ENCODE measurements at regions not wholly inside any gene's neighbourhood (a gene's known extent, or its start where the extent isn't known, plus 50 kb on each side); places are given as distances from the start of the nearest gene placed in this dataset.
A peak's percentile ranks its signal among the peaks of the same experiment; 100 is the strongest.

DNA sequence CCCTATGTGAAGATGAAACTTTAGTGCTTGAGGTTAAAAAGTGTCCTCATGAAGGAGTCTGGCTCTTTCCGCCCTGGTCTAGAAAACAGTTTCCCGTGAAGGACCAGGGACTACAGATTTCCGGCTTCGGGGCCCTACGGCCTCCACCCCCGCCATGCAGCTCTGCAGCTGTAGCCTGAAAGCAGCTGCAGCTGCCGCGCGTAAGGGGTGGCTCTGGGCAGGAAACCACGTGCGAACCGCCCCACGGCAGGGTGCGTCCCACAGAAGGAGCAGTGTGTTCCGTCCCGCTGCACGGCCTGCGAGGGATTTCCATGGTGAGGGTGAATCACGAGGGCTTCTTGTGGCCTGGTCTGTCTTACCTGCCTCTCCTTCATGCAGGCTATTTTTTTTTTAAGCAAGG is 117.0 kb downstream of the ERMARD start:
- Histone ChIP-seq H3K27me3 (ENCODE audit: control insufficient read depth, insufficient read depth) (no peaks in the 10 kb centered on the region), H3K27ac (ENCODE audit: low read length) (no peak overlapping the region), H3K4me1 (ENCODE audit: control insufficient read depth, insufficient read depth, low read length) (no peaks in the 10 kb centered on the region), H3K9me3 (ENCODE audit: control insufficient read depth, low read length) (no peaks in the 10 kb centered on the region), H3K4me3 (ENCODE audit: low read length) (no peak overlapping the region)
- DNase-seq: peak in 2 of 3 donors; percentile 76 to 79
- WGBS: 70% methylated on average over 19 of the region's 19 CpGs
- intact Hi-C loops (cut with DNase I): no loop called here
- peak; percentile 51 to 55 for ATAC-seq

DNA sequence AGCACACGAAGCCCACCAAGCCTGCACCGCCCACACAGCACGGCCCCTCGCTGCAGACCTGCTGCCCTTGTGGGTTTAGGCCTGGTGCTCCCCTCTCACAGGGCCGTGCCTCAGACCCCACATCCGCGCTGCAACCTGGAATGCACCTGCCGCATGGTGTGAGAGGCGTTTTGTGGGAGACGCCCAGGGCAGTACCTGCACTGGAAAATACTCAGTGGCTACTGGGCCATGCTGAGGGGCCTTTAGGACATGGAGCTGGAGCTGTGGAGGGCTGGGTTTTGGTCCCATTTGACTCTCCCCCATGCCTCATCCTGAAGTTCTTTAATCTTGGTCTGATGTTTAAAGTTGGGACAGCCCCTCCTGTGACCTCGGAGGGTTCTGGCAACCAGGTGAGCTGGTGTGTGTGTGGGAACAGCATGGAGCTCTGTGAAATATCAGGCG is 116.3 kb downstream of the ERMARD start:
- no peak for DNase-seq
- intact Hi-C loops (cut with DNase I): no loop called here
- Histone ChIP-seq H3K4me1 (ENCODE audit: control insufficient read depth, insufficient read depth, low read length) (no peaks in the 10 kb centered on the region), H3K4me3 (ENCODE audit: low read length) (no peak overlapping the region), H3K27ac (ENCODE audit: low read length) (no peak overlapping the region), H3K9me3 (ENCODE audit: control insufficient read depth, low read length) (no peaks in the 10 kb centered on the region), H3K27me3 (ENCODE audit: control insufficient read depth, insufficient read depth) (no peaks in the 10 kb centered on the region)
- WGBS: 87% methylated on average over 12 of the region's 12 CpGs
- no peak for ATAC-seq

DNA sequence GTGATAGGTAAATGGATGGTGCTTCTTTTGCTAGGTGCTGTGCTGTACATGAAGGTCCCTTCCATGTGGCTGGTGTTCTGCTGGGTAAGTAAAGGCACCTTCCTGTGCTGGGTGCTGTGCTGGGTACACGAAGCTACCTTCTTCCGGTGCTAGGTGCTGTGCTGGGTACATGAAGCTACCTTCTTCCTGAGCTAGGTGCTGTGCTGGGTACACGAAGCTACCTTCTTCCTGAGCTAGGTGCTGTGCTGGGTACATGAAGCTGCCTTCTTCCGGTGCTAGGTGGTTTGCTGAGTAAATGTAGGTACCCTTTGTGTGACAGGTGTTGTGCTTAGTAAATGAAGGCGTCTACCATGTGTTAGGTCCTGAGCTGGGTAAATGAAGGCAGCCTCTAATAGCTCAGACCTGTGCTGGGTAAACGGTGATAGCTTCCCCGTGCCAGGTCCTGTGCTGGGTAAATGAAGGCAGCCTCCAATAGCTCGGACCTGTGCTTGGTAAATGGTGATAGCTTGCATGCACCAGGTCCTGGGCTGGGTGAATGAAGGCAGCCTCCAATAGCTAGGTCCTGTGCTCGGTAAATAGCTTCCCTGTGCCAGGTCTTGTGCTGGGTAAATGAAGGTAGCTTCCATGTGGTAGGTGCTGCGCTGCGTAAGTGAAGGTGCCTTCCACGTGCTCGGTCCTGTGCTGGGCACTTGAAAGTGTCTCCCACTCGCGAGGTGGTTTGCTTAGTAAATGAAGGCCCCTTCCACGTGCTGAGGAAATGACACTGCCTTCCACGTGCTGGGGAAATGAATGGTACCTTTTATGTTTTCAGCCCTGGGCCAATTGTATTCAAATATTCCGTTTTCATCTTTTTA is 115.5 kb downstream of the ERMARD start:
- intact Hi-C loops (cut with DNase I): no loop called here
- Histone ChIP-seq H3K27ac (ENCODE audit: low read length) (no peak overlapping the region), H3K4me3 (ENCODE audit: low read length) (no peak overlapping the region), H3K4me1 (ENCODE audit: control insufficient read depth, insufficient read depth, low read length) (no peaks in the 10 kb centered on the region), H3K27me3 (ENCODE audit: control insufficient read depth, insufficient read depth) (no peaks in the 10 kb centered on the region), H3K9me3 (ENCODE audit: control insufficient read depth, low read length) (no peaks in the 10 kb centered on the region)
- DNase-seq (no peak), ATAC-seq (no peak)
- 84% methylated on average over 18 of the region's 18 CpGs for WGBS

DNA sequence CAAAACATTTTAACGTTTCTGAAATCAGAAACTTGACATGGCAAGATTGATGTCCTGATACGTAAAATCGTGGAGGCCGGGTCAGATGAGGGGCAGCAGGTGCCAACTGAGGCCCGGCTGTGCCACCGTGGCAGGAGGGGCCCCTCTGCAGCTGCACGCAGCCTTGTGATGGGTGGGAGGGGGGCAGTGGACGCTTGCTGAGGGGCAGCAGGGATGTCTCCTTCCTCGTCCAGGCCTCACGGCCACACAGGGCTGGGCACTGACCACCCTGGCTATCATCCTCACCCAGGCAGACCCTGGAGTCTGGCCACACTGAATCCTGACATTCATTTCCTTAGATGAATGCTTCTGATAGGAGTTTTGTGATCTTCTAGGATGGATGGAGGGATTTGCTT is 114.7 kb downstream of the ERMARD start:
- no peaks in the 10 kb centered on the region for H3K27me3 ChIP-seq (ENCODE audit: control insufficient read depth, insufficient read depth)
- no peaks in the 10 kb centered on the region for H3K4me1 ChIP-seq (ENCODE audit: control insufficient read depth, insufficient read depth, low read length)
- ATAC-seq: no peak
- WGBS: 80% methylated on average over 10 of the region's 10 CpGs
- intact Hi-C loops (cut with DNase I): no loop called here
- H3K9me3 ChIP-seq (ENCODE audit: control insufficient read depth, low read length): no peaks in the 10 kb centered on the region
- H3K27ac ChIP-seq (ENCODE audit: low read length): no peak overlapping the region
- no peak for DNase-seq
- no peak overlapping the region for H3K4me3 ChIP-seq (ENCODE audit: low read length)

DNA sequence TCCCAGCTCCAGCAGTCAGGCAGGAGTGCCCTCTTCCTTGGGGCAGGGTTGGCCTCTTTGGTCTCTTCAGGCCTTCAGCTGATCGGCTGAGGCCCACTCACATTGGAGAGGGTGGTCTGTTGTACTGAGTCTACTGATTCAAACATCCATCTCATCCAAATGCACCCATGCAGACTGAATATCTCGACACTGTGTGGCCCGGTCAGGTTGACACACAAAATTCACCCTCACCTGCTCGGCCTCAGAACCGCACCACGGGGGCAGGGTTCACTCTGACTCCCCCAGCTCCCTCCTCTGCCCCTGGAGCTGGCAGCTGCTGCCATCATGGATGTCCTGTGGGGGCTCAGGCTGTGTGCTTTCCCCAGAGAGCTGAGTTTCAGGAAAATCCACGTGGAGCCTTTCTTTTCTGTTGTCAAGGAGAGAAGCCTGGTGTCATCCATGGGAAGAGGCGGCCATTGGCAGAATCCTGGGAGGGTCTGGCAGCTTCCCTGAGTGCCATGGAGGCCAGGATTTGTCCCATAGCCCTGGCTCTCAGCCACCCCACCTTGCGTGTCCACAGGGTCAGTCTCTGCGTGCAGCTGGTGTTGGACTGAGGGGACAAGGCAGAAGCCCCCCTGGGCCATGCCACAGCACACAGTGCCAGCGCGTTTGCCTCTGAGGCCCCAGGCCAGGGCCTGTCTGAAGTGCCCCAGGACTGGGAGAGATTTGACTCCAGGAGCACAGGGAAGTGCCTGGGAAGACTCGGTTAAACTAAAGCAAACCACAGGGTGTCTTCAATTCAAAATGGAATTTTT is 114.1 kb downstream of the ERMARD start:
- no peak overlapping the region for H3K4me3 ChIP-seq (ENCODE audit: low read length)
- no peaks in the 10 kb centered on the region for H3K4me1 ChIP-seq (ENCODE audit: control insufficient read depth, insufficient read depth, low read length)
- intact Hi-C loops (cut with DNase I): no loop called here
- WGBS: 83% methylated on average over 13 of the region's 13 CpGs
- no peak for ATAC-seq
- no peaks in the 10 kb centered on the region for H3K9me3 ChIP-seq (ENCODE audit: control insufficient read depth, low read length)
- H3K27me3 ChIP-seq (ENCODE audit: control insufficient read depth, insufficient read depth): no peaks in the 10 kb centered on the region
- no peak for DNase-seq
- no peak overlapping the region for H3K27ac ChIP-seq (ENCODE audit: low read length)

DNA sequence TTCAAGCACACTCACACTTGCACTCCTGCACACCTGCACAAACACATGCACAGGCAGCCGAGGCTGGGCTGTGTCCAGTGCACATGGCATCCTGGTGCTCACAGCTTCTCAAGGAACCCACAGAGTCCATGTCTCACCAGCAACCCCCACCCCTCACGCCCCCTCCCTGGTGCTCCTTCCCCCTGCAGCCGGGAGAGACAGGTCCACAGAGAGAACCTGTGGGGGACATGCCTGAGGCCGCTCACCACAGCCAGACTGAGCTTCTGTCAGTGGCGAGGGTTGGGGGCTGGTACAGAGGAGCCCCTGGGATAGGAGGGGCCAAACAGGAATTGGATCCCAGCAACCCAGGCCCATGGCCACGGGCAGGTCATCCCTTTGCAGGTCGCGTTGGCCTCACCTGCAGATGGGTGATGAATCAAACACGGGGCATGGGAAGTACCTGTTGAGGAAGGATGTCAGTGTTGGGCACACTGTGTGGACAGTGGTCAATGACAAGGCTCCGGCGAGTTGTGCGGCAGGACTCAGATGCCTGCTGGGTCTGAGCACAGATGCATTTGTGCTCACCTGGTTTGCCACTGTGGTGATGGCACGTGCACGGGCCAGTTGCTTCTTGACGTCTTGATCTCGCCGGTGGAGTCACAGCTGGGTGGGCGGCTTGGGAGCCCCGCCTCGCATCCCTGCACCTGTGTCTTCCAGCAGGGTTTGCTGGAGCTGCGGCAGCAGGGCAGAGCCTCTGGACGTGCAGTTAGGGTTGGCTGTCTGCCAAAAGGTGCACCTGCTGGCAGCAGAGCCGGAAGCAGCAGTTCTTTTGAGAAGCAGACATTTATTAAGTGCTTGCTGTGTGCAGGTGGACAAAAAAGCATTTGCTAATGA is 113.0 kb downstream of the ERMARD start:
- Histone ChIP-seq H3K4me3 (ENCODE audit: low read length) (no peak overlapping the region), H3K4me1 (ENCODE audit: control insufficient read depth, insufficient read depth, low read length) (no peaks in the 10 kb centered on the region), H3K27me3 (ENCODE audit: control insufficient read depth, insufficient read depth) (no peaks in the 10 kb centered on the region), H3K27ac (ENCODE audit: low read length) (no peak overlapping the region), H3K9me3 (ENCODE audit: control insufficient read depth, low read length) (no peaks in the 10 kb centered on the region)
- DNase-seq (no peak), ATAC-seq (no peak)
- WGBS: 80% methylated on average over 23 of the region's 23 CpGs
- intact Hi-C loops (cut with DNase I): no loop called here

DNA sequence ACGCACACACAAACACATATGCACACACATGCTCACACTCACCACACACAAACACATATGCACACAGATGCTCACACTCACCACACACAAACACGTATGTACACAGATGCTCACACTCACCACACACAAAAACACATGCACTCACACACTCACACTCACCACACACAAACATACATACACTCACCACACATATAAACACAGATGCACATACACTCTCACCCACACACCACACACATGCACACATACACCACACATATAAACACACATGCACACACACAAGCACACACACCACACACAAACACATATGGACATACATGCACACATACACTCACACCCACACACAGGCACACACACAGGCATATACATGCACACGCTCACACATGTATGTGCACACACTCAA is 112.3 kb downstream of the ERMARD start:
- Histone ChIP-seq H3K27ac (ENCODE audit: low read length) (no peak overlapping the region), H3K9me3 (ENCODE audit: control insufficient read depth, low read length) (no peaks in the 10 kb centered on the region), H3K4me3 (ENCODE audit: low read length) (no peak overlapping the region), H3K4me1 (ENCODE audit: control insufficient read depth, insufficient read depth, low read length) (no peaks in the 10 kb centered on the region), H3K27me3 (ENCODE audit: control insufficient read depth, insufficient read depth) (no peaks in the 10 kb centered on the region)
- intact Hi-C loops (cut with DNase I): no loop called here
- DNase-seq (no peak), ATAC-seq (no peak)
- WGBS: 97% methylated on average over 3 of the region's 3 CpGs

DNA sequence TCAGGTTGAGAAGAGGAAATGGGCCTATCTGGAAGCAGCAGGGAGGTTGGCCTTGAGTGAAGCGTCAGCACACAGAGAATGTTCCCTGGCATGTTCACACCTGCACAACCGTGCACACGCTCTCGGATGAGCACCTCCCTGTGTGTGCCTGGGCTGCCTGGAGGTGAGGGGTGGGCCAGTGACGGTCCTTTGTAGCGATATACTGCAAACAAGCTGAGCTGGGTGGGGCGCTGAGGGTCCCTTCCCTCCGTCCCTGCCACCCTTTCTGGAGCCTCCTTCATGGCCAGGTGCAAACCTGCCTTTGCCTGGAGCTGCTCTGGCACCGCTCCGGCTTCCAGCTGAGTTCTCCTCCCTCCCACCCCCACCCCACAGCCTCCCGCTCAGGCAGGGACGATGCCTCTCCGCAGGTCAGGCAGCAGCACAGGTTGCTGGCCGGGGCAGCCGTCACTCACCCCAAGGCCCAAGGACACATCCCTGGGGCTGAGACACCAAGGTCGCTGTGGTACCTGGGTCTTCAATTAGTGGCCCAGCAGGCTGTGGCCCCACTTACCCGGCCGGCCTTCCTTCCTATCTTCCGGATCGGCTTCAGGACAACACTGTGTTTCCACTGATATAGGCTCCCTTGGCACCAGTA is 111.6 kb downstream of the ERMARD start:
- DNase-seq (no peak), ATAC-seq (no peak)
- Histone ChIP-seq H3K4me3 (ENCODE audit: low read length) (no peak overlapping the region), H3K4me1 (ENCODE audit: control insufficient read depth, insufficient read depth, low read length) (no peaks in the 10 kb centered on the region), H3K27me3 (ENCODE audit: control insufficient read depth, insufficient read depth) (no peaks in the 10 kb centered on the region), H3K27ac (ENCODE audit: low read length) (no peak overlapping the region), H3K9me3 (ENCODE audit: control insufficient read depth, low read length) (no peaks in the 10 kb centered on the region)
- intact Hi-C loops (cut with DNase I): no loop called here
- 86% methylated on average over 20 of the region's 20 CpGs for WGBS

DNA sequence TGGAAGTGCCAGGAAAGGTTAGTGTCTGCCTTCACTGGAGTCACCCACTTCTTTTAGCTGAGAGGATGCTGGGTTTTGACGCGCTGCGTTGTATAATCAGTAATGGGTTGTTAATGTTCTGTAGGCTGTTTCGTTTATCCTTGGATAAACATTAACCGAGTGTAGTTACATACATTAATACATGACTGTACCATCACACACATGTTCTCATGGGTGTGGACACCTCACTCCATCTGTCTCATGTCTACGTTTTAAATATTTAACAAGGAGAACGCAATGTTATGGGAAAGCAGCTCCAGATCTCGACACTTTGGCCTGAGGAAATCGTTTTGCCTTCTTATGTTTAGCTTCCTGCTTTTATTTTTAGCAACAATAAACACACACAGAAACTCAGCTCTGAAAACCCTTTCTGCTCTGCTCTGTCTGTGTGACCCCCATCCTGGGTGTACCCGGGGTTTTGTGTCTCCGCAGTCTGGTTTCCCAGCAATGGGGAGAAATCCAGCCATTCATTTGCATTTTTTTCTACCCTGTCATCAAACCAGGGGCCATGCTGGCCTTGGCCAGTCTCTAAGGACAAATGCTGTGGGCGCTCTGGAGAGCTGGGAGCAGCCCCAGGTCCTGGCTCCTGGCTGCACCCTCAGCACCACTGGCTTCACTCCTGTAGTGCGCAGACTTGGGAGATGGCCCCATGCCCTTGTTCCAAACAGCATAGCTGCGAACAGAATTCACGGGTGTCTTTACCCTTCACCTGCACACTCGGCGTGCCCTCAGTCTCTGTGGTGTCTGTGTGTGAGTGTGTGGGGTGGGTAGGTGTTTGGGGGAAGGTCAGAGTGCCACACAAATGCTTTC is 110.8 kb downstream of the ERMARD start:
- Histone ChIP-seq H3K4me3 (ENCODE audit: low read length) (no peak overlapping the region), H3K27me3 (ENCODE audit: control insufficient read depth, insufficient read depth) (no peaks in the 10 kb centered on the region), H3K27ac (ENCODE audit: low read length) (no peak overlapping the region), H3K4me1 (ENCODE audit: control insufficient read depth, insufficient read depth, low read length) (no peaks in the 10 kb centered on the region), H3K9me3 (ENCODE audit: control insufficient read depth, low read length) (no peaks in the 10 kb centered on the region)
- 64% methylated on average over 17 of the region's 17 CpGs for WGBS
- no peak for DNase-seq
- intact Hi-C loops (cut with DNase I): no loop called here
- ATAC-seq: no peak

All from right cardiac atrium (tissue), 5 donors.